NT2/D1 (cell line): ENCODE measurements at regions not wholly inside any gene's neighbourhood (a gene's known extent, or its start where the extent isn't known, plus 50 kb on each side); places are given as distances from the start of the nearest gene placed in this dataset.

ENCODE experiments used
- DNase-seq: peaks from one replicate; pipeline ENCODE4 v3.0.0-alpha.2; 2011; ENCODE audit warnings: low read depth, low spot score
- H3K27me3 ChIP-seq: 2 replicates; pipeline ENCODE4 v1.6.0; 2011; ENCODE audit warnings: mild to moderate bottlenecking; ENCODE audit not compliant: insufficient read length, insufficient read depth
- H3K36me3 ChIP-seq: 2 replicates; pipeline ENCODE4 v1.6.1; 2011; ENCODE audit warnings: mild to moderate bottlenecking, low read length, mixed read lengths; ENCODE audit not compliant: insufficient read depth, insufficient read length
- H3K4me1 ChIP-seq: 2 replicates; pipeline ENCODE4 v1.5.1; 2011; ENCODE audit not compliant: insufficient read depth, insufficient read length
- H3K4me3 ChIP-seq: 2 replicates; pipeline ENCODE4 v1.5.1; 2011; ENCODE audit warnings: low read depth; ENCODE audit not compliant: insufficient read length
- H3K9ac ChIP-seq: 2 replicates; pipeline ENCODE4 v1.6.0; 2011; ENCODE audit warnings: low read depth; ENCODE audit not compliant: insufficient read length
- H3K9me3 ChIP-seq: 2 replicates; pipeline ENCODE4 v1.5.1; 2011; ENCODE audit warnings: mild to moderate bottlenecking, low read length; ENCODE audit not compliant: insufficient read depth
- SUZ12 ChIP-seq: IDR thresholded peaks from 2 replicates; pipeline ENCODE4 v1.6.1; 2011; ENCODE audit not compliant: insufficient read length, insufficient read depth; ENCODE audit errors: extremely low read depth
- YY1 ChIP-seq: IDR thresholded peaks from 2 replicates; pipeline ENCODE4 v1.6.1; 2011; ENCODE audit not compliant: insufficient read length, insufficient read depth
- ZNF274 ChIP-seq: IDR thresholded peaks from 2 replicates; pipeline ENCODE4 v1.6.1; 2011; ENCODE audit warnings: mild to moderate bottlenecking, low read depth, low read length

- Histone ChIP-seq H3K36me3 (no peaks in the 10 kb centered on the region), H3K9ac (no peak overlapping the region)
Measured at GRCh38 chr14:94932589-94932988, 162.7 kb upstream of the GSC start.

DNA sequence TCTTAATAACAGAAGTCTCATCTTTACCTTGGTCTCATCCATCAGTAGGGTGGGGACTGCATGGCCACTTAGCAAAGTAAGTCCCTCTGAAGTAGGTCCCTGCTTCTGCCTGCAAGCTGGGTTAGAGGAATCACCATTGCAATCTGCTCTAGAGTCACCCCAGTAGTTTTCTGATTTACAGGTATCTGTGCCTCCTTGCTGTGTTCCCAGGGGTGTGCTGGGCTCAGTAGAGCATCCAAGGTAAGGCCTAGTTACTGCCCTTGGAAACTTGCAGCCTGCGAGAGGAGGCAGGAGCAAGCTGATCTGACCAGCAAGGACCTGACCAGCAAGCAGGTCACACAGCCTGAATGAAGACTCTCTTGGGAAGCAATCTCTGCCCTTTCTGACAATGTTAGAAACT lies 160.8 kb upstream of the GSC start:
- Histone ChIP-seq H3K9me3 (no peaks in the 10 kb centered on the region), H3K36me3 (no peaks in the 10 kb centered on the region), H3K9ac (no peak overlapping the region), H3K4me3 (no peak overlapping the region), H3K27me3 (no peaks in the 10 kb centered on the region), H3K4me1 (peaks cover 3% of the 10 kb centered on the region)
- TF ChIP-seq ZNF274 (no peak), YY1 (no peak), SUZ12 (no peak)
- DNase-seq = no peak

More at GRCh38 chr14:94932589-94932988, 162.7 kb upstream of the GSC start:
- Histone ChIP-seq H3K4me3 (no peak overlapping the region), H3K9me3 (no peaks in the 10 kb centered on the region), H3K27me3 (no peaks in the 10 kb centered on the region), H3K4me1 (peaks cover 4% of the 10 kb centered on the region)
- DNase-seq = no peak
- TF ChIP-seq SUZ12 (no peak), YY1 (no peak), ZNF274 (no peak)

DNA sequence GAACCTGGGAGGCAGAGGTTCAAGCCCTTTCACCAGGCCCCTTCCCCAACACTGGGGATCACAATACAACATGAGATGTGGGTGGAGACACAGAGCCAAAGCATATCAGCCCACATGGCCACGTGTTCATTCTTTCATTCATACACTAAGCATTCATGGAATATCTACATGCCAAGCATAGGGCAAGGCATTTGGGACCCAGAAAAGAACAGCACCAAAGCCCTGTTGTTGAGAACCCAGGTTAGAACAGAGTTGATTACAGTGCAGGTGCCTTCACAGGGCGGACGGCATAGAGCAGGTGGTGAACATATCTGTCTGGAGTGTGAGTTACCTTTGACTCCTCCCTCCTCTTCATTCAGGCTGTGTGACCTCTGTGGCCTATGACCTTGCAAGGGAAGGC lies 159.4 kb upstream of the GSC start:
- Histone ChIP-seq H3K9ac (no peak overlapping the region), H3K4me1 (peaks cover 3% of the 10 kb centered on the region), H3K36me3 (no peaks in the 10 kb centered on the region), H3K9me3 (no peaks in the 10 kb centered on the region), H3K4me3 (no peak overlapping the region), H3K27me3 (no peaks in the 10 kb centered on the region)
- no peak for DNase-seq
- no peak for TF ChIP-seq SUZ12
- TF ChIP-seq ZNF274 = no peak
- no peak for TF ChIP-seq YY1

- no peaks in the 10 kb centered on the region for H3K9me3 ChIP-seq
- H3K36me3 ChIP-seq = no peaks in the 10 kb centered on the region
- no peak overlapping the region for H3K9ac ChIP-seq
- TF ChIP-seq SUZ12 (no peak), ZNF274 (no peak), YY1 (no peak)
- H3K4me1 ChIP-seq = peaks cover 3% of the 10 kb centered on the region
- DNase-seq = no peak
- no peaks in the 10 kb centered on the region for H3K27me3 ChIP-seq
- H3K4me3 ChIP-seq = no peak overlapping the region
Measured at GRCh38 chr14:94926176-94926575, 156.3 kb upstream of the GSC start.

- DNase-seq = no peak
- no peak for TF ChIP-seq YY1
- no peak for TF ChIP-seq ZNF274
- TF ChIP-seq SUZ12 = no peak
- H3K4me1 ChIP-seq = peaks cover 3% of the 10 kb centered on the region
- no peak overlapping the region for H3K4me3 ChIP-seq
- H3K9me3 ChIP-seq = no peaks in the 10 kb centered on the region
- no peaks in the 10 kb centered on the region for H3K36me3 ChIP-seq
- no peak overlapping the region for H3K9ac ChIP-seq
- no peaks in the 10 kb centered on the region for H3K27me3 ChIP-seq
Measured at GRCh38 chr14:94925416-94926173, 155.7 kb upstream of the GSC start.

DNA sequence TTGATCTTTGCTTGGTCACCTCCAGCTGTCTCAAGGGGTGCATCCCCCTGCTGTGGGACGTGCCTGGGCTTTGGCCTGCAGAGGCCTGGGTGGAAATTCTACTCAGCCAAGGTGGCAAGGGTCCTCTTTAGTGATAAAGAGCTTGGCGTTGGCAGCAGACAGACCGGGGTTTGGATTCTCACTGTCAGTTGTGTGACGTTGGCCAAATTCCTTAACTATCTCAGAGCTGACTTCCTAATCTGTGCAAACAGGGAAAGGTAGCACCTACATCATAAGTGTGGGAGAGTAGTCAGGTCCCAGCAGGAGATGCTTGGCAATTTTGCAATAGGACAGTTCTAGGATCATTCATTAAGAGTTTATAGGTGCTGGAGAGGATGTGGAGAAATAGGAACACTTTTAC lies 154.3 kb upstream of the GSC start:
- Histone ChIP-seq H3K36me3 (no peaks in the 10 kb centered on the region), H3K27me3 (no peaks in the 10 kb centered on the region), H3K9ac (no peak overlapping the region), H3K9me3 (no peaks in the 10 kb centered on the region), H3K4me1 (no peaks in the 10 kb centered on the region), H3K4me3 (no peak overlapping the region)
- TF ChIP-seq YY1 (no peak), SUZ12 (no peak), ZNF274 (no peak)
- DNase-seq = no peak

DNA sequence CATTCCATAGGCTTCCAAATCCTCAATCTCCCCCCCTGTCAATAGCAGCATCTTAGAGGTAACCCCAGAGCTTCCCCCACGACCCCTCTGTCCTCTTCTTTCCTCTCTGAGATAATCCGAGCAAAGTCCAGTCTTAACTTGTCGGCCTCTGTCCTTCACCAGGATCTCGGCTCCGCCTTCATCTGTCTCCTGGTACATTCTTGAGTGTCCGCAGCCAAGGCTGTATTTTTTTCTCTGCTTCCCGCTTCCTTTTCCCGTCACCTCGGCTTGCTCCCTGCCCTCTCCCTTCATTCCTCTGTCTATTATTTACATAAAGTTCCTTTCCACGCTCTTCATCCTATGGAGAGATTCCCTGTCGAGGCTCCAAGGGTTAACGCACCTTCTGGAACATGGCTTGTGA lies 153.9 kb upstream of the GSC start:
- Histone ChIP-seq H3K4me3 (no peak overlapping the region), H3K9ac (no peak overlapping the region), H3K4me1 (no peaks in the 10 kb centered on the region), H3K36me3 (no peaks in the 10 kb centered on the region), H3K27me3 (no peaks in the 10 kb centered on the region), H3K9me3 (no peaks in the 10 kb centered on the region)
- no peak for TF ChIP-seq ZNF274
- no peak for TF ChIP-seq YY1
- no peak for TF ChIP-seq SUZ12
- DNase-seq = no peak

GRCh38 chr14:94922595-94923239 lies 152.8 kb upstream of the GSC start:
- no peaks in the 10 kb centered on the region for H3K9me3 ChIP-seq
- H3K36me3 ChIP-seq = no peaks in the 10 kb centered on the region
- TF ChIP-seq SUZ12 (no peak), ZNF274 (no peak), YY1 (no peak)
- no peaks in the 10 kb centered on the region for H3K27me3 ChIP-seq
- no peak overlapping the region for H3K4me3 ChIP-seq
- no peak for DNase-seq
- no peaks in the 10 kb centered on the region for H3K4me1 ChIP-seq
- H3K9ac ChIP-seq = no peak overlapping the region
